Ascending aorta (tissue), 2 donors: ENCODE measurements at regions not wholly inside any gene's neighbourhood (a gene's known extent, or its start where the extent isn't known, plus 50 kb on each side); places are given as distances from the start of the nearest gene placed in this dataset.
A peak's percentile ranks its signal among the peaks of the same experiment; 100 is the strongest.

ENCODE experiments used
- DNase-seq, 2 donors: peaks; one replicate each; pipeline ENCODE4 v3.0.0-alpha.2; 2019; ENCODE audit warnings: low spot score in 2 of 2
- H3K27ac ChIP-seq, 2 donors: fragments of 200-600 bp; sonication (generic); one replicate each; pipeline ENCODE4 v1.5.1; 2016 to 2017; ENCODE audit warnings: mild to moderate bottlenecking in 1 of 2
- H3K27me3 ChIP-seq: fragments of 200-600 bp; sonication (generic); one replicate; pipeline ENCODE4 v1.5.1; 2017
- H3K36me3 ChIP-seq, 2 donors: fragments of 200-600 bp; sonication (generic); one replicate each; pipeline ENCODE4 v1.5.1; 2016
- H3K4me1 ChIP-seq, 2 donors: fragments of 200-600 bp; sonication (generic); one replicate each; pipeline ENCODE4 v1.5.1; 2016 to 2017; ENCODE audit warnings: mild to moderate bottlenecking in 1 of 2
- H3K4me3 ChIP-seq, 2 donors: fragments of 200-600 bp; sonication (generic); one replicate each; pipeline ENCODE4 v1.5.1; 2016 to 2017; ENCODE audit warnings: mild to moderate bottlenecking in 1 of 2
- H3K9me3 ChIP-seq, 2 donors: fragments of 200-600 bp; sonication (generic); one replicate each; pipeline ENCODE4 v1.5.1; 2016
- intact Hi-C: fragments of 100-400 bp; cut with DNase I; formaldehyde crosslinking; loops from one replicate; pipeline ENCODE4 v1.15.1; 2023
- TF ChIP-seq, protein P1 (sequence below), 3 experiments: fragments of 200-600 bp in 2 of 3; fragments of 450-650 bp in 1 of 3; sonication (generic) in 2 of 3; IDR thresholded peaks; one replicate each; pipeline ENCODE4 v1.5.1; 2016 to 2019; ENCODE audit warnings: antibody characterized with exemption in 3 of 3, mild to moderate bottlenecking in 1 of 3, moderate library complexity in 1 of 3

DNA sequence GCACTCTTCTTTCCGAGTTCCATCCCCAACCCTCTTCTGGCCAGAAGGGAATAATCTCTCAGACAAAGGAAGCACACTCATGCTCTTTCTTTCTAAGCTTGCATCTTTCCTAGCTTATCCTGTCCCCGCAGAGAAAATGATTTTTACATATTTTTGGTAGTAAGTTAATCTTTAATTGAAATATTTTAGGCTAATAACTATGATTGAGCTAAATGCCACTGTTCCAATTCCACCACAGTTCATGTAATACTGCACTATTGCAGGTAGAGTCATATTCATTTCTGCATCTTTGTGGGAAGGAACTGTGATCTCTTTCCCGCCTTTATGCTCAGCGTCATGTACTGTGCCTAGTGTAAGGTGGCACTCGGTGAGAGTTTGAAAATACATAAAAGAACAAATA, 158.9 kb upstream of the FOXG1 start:
- intact Hi-C loops, result no loop called here
- Histone ChIP-seq H3K36me3 (no peaks in the 10 kb centered on the region), H3K9me3 (no peaks in the 10 kb centered on the region), H3K27me3 (no peaks in the 10 kb centered on the region), H3K4me3 (no peak overlapping the region), H3K4me1 (no peaks in the 10 kb centered on the region), H3K27ac (no peak overlapping the region)
- no peak for DNase-seq
- TF ChIP-seq, protein P1, sequence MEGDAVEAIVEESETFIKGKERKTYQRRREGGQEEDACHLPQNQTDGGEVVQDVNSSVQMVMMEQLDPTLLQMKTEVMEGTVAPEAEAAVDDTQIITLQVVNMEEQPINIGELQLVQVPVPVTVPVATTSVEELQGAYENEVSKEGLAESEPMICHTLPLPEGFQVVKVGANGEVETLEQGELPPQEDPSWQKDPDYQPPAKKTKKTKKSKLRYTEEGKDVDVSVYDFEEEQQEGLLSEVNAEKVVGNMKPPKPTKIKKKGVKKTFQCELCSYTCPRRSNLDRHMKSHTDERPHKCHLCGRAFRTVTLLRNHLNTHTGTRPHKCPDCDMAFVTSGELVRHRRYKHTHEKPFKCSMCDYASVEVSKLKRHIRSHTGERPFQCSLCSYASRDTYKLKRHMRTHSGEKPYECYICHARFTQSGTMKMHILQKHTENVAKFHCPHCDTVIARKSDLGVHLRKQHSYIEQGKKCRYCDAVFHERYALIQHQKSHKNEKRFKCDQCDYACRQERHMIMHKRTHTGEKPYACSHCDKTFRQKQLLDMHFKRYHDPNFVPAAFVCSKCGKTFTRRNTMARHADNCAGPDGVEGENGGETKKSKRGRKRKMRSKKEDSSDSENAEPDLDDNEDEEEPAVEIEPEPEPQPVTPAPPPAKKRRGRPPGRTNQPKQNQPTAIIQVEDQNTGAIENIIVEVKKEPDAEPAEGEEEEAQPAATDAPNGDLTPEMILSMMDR (IDR thresholded peaks at IDR 0.05), result no peak

- Histone ChIP-seq H3K27me3 (no peaks in the 10 kb centered on the region), H3K36me3 (no peaks in the 10 kb centered on the region), H3K9me3 (no peaks in the 10 kb centered on the region), H3K27ac (no peak overlapping the region), H3K4me1 (no peaks in the 10 kb centered on the region), H3K4me3 (no peak overlapping the region)
- TF ChIP-seq, protein P1 (IDR thresholded peaks at IDR 0.05), result no peak
- intact Hi-C loops, result no loop called here
- no peak for DNase-seq
Measured at GRCh38 chr14:28608443-28608842, 158.1 kb upstream of the FOXG1 start.

GRCh38 chr14:28608851-28609828, 157.4 kb upstream of the FOXG1 start:
- Histone ChIP-seq H3K4me1 (no peaks in the 10 kb centered on the region), H3K36me3 (no peaks in the 10 kb centered on the region), H3K27me3 (no peaks in the 10 kb centered on the region), H3K4me3 (no peak overlapping the region), H3K9me3 (no peaks in the 10 kb centered on the region), H3K27ac (no peak overlapping the region)
- TF ChIP-seq, protein P1 (IDR thresholded peaks at IDR 0.05), result peak in 2 of 3 experiments; percentile 12 to 23
- intact Hi-C loops, result no loop called here
- DNase-seq, result no peak

GRCh38 chr14:28612414-28612813, 154.2 kb upstream of the FOXG1 start:
- DNase-seq, result no peak
- Histone ChIP-seq H3K4me1 (no peaks in the 10 kb centered on the region), H3K9me3 (no peaks in the 10 kb centered on the region), H3K27me3 (no peaks in the 10 kb centered on the region), H3K27ac (no peak overlapping the region), H3K36me3 (no peaks in the 10 kb centered on the region), H3K4me3 (no peak overlapping the region)
- TF ChIP-seq, protein P1 (IDR thresholded peaks at IDR 0.05), result no peak
- intact Hi-C loops, result no loop called here

GRCh38 chr14:28613532-28613931, 153.1 kb upstream of the FOXG1 start:
- intact Hi-C loops, result no loop called here
- H3K27me3 ChIP-seq, result no peaks in the 10 kb centered on the region
- H3K4me3 ChIP-seq, result no peak overlapping the region
- H3K36me3 ChIP-seq, result no peaks in the 10 kb centered on the region
- TF ChIP-seq, protein P1 (IDR thresholded peaks at IDR 0.05), result no peak
- no peaks in the 10 kb centered on the region for H3K4me1 ChIP-seq
- no peaks in the 10 kb centered on the region for H3K9me3 ChIP-seq
- no peak for DNase-seq
- no peak overlapping the region for H3K27ac ChIP-seq
